Keratinocyte (primary cell): ENCODE measurements at regions not wholly inside any gene's neighbourhood (a gene's known extent, or its start where the extent isn't known, plus 50 kb on each side); places are given as distances from the start of the nearest gene placed in this dataset.

Source experiments
- DNase-seq: peaks from one replicate; pipeline ENCODE4 v3.0.0-alpha.2; 2011; ENCODE audit warnings: low read depth, missing footprints, low spot score
- FAIRE-seq: peaks from 2 replicates; lab custom pipeline; 2011; peaks lifted over from hg19 to GRCh38; lab: Jason Lieb, UNC
- H2AFZ ChIP-seq: 2 replicates; pipeline ENCODE4 v1.6.0; 2012; ENCODE audit warnings: low read length, control low read depth, inconsistent platforms; ENCODE audit not compliant: control insufficient read depth
- H3K27ac ChIP-seq: 2 replicates; pipeline ENCODE4 v1.5.1; 2011; ENCODE audit warnings: low read length; ENCODE audit not compliant: control insufficient read depth, insufficient read depth
- H3K27me3 ChIP-seq: 3 replicates; pipeline ENCODE4 v1.6.0; 2011; ENCODE audit warnings: low read length; ENCODE audit not compliant: control insufficient read depth, insufficient read depth; ENCODE audit errors: extremely low read depth
- H3K36me3 ChIP-seq, 2 experiments: 2 replicates in 1 of 2; 3 replicates in 1 of 2; pipeline ENCODE4 v1.5.1; 2011; ENCODE audit warnings: low read length in 2 of 2, mild to moderate bottlenecking in 1 of 2; ENCODE audit not compliant: control insufficient read depth in 2 of 2, insufficient read depth in 2 of 2; ENCODE audit errors: extremely low read depth in 1 of 2
- H3K4me1 ChIP-seq: 3 replicates; pipeline ENCODE4 v1.5.1; 2011; ENCODE audit warnings: low read length; ENCODE audit not compliant: control insufficient read depth, insufficient read depth; ENCODE audit errors: extremely low read depth
- H3K4me2 ChIP-seq: 3 replicates; pipeline ENCODE4 v1.6.0; 2011; ENCODE audit warnings: low read depth, low read length; ENCODE audit not compliant: control insufficient read depth, insufficient read depth; ENCODE audit errors: extremely low read depth
- H3K4me3 ChIP-seq, 3 experiments: fragments of 200-600 bp in 1 of 3; sonication (generic) in 1 of 3; 2 replicates in 2 of 3; 3 replicates in 1 of 3; pipeline ENCODE4 v1.5.1; 2011 to 2016; ENCODE audit warnings: low read length in 3 of 3, mild to moderate bottlenecking in 3 of 3, control low read depth in 2 of 3, inconsistent platforms in 1 of 3, low read depth in 1 of 3, mixed read lengths in 1 of 3, mixed run types in 1 of 3, moderate library complexity in 1 of 3; ENCODE audit not compliant: control insufficient read depth in 2 of 3, insufficient read depth in 2 of 3; ENCODE audit errors: extremely low read depth in 1 of 3
- H3K79me2 ChIP-seq: 2 replicates; pipeline ENCODE4 v1.6.0; 2012; ENCODE audit warnings: low read length; ENCODE audit not compliant: control insufficient read depth, insufficient read depth
- H3K9ac ChIP-seq: 3 replicates; pipeline ENCODE4 v1.6.0; 2011; ENCODE audit warnings: low read length; ENCODE audit not compliant: control insufficient read depth, insufficient read depth; ENCODE audit errors: extremely low read depth
- H3K9me1 ChIP-seq: 3 replicates; pipeline ENCODE4 v1.6.0; 2011; ENCODE audit warnings: low read length; ENCODE audit not compliant: control insufficient read depth, insufficient read depth; ENCODE audit errors: extremely low read depth
- H3K9me3 ChIP-seq: 2 replicates; pipeline ENCODE4 v1.5.1; 2012; ENCODE audit warnings: low read depth, low read length; ENCODE audit not compliant: control insufficient read depth
- H4K20me1 ChIP-seq: 3 replicates; pipeline ENCODE4 v1.6.0; 2011; ENCODE audit warnings: low read length; ENCODE audit not compliant: control insufficient read depth, insufficient read depth; ENCODE audit errors: extremely low read depth
- EZH2 ChIP-seq: IDR thresholded peaks from one replicate; pipeline ENCODE4 v1.6.1; 2012; ENCODE audit warnings: inconsistent platforms, mild to moderate bottlenecking, low read length, moderate library complexity
- dilution Hi-C: fragments of 300-500 bp; cut with MboI; formaldehyde crosslinking; loops from one replicate; pipeline ENCODE4 v1.7.0; 2020; ENCODE audit warnings: low sequenced_read_pairs; ENCODE audit not compliant: extremely low pct_ligation_motif_present
- TF ChIP-seq, protein P1 (sequence below), 3 experiments: IDR thresholded peaks in 1 of 3; conservative IDR thresholded peaks in 1 of 3; optimal IDR thresholded peaks in 1 of 3; 2 replicates in 2 of 3; 3 replicates in 1 of 3; pipeline versions ENCODE3 to v1.5.1; 2011; ENCODE audit warnings: low read length in 3 of 3, mild to moderate bottlenecking in 3 of 3, moderate library complexity in 2 of 3, control low read depth in 1 of 3, inconsistent platforms in 1 of 3; ENCODE audit not compliant: insufficient read depth in 2 of 3; ENCODE audit errors: extremely low read depth in 1 of 3

GRCh38 chr16:58797137-58797801 lies 63.2 kb upstream of the GOT2 start:
- Histone ChIP-seq H3K9ac (no peak overlapping the region), H3K4me2 (no peak overlapping the region), H3K27me3 (no peaks in the 10 kb centered on the region), H3K79me2 (no peaks in the 10 kb centered on the region), H3K9me1 (no peaks in the 10 kb centered on the region), H3K9me3 (no peaks in the 10 kb centered on the region), H2AFZ (no peak overlapping the region), H3K4me3 (no peak overlapping the region), H3K36me3 (no peaks in the 10 kb centered on the region), H3K27ac (no peak overlapping the region), H4K20me1 (no peaks in the 10 kb centered on the region), H3K4me1 (no peaks in the 10 kb centered on the region)
- dilution Hi-C loops: no loop called here
- FAIRE-seq (no peak), DNase-seq (no peak)
- TF ChIP-seq, protein P1, sequence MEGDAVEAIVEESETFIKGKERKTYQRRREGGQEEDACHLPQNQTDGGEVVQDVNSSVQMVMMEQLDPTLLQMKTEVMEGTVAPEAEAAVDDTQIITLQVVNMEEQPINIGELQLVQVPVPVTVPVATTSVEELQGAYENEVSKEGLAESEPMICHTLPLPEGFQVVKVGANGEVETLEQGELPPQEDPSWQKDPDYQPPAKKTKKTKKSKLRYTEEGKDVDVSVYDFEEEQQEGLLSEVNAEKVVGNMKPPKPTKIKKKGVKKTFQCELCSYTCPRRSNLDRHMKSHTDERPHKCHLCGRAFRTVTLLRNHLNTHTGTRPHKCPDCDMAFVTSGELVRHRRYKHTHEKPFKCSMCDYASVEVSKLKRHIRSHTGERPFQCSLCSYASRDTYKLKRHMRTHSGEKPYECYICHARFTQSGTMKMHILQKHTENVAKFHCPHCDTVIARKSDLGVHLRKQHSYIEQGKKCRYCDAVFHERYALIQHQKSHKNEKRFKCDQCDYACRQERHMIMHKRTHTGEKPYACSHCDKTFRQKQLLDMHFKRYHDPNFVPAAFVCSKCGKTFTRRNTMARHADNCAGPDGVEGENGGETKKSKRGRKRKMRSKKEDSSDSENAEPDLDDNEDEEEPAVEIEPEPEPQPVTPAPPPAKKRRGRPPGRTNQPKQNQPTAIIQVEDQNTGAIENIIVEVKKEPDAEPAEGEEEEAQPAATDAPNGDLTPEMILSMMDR (optimal IDR thresholded peaks at IDR 0.05 in 1 of 3, IDR thresholded peaks at IDR 0.05 in 1 of 3, conservative IDR thresholded peaks at IDR 0.05 in 1 of 3; ENCODE audit: extremely low read depth in 1 of 3, insufficient read depth in 2 of 3, low read length in 3 of 3): no peak
- no peak for TF ChIP-seq EZH2

DNA sequence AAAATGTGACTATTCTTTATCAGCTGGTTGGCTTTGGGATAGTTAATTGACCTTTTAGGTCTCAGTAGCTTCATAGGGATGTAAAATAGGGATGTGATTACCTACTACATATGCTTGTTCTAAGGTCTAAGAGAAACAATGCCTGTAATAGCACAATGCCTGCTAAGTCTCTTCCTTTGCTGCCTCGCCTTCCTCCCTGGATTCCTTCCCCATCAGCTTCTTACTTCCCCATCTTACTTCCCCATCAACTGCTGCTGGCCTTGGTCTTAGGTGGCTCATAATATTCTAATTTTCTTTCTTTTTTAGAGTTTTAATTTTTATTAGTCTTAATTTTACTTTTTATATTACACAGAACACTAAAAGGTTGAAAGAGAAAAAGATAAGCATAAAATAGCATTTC lies 59.2 kb upstream of the GOT2 start:
- Histone ChIP-seq H3K4me1 (no peaks in the 10 kb centered on the region), H3K79me2 (no peaks in the 10 kb centered on the region), H3K27me3 (no peaks in the 10 kb centered on the region), H3K27ac (no peak overlapping the region), H3K4me3 (no peak overlapping the region), H4K20me1 (no peaks in the 10 kb centered on the region), H3K36me3 (no peaks in the 10 kb centered on the region), H3K9ac (no peak overlapping the region), H3K9me1 (no peaks in the 10 kb centered on the region), H3K9me3 (no peaks in the 10 kb centered on the region), H2AFZ (no peak overlapping the region), H3K4me2 (no peak overlapping the region)
- DNase-seq (no peak), FAIRE-seq (no peak)
- dilution Hi-C loops: no loop called here
- TF ChIP-seq, protein P1 (optimal IDR thresholded peaks at IDR 0.05 in 1 of 3, IDR thresholded peaks at IDR 0.05 in 1 of 3, conservative IDR thresholded peaks at IDR 0.05 in 1 of 3; ENCODE audit: extremely low read depth in 1 of 3, insufficient read depth in 2 of 3, low read length in 3 of 3): no peak
- no peak for TF ChIP-seq EZH2
